ENCODE measurements at regions not wholly inside any gene's neighbourhood (a gene's known extent, or its start where the extent isn't known, plus 50 kb on each side); places are given as distances from the start of the nearest gene placed in this dataset.

GRCh38 chr6:137342607-137343190, 123.5 kb upstream of the IFNGR1 start:
- TF ChIP-seq CTCF (IDR thresholded peaks at IDR 0.05) (no peak), POLR2A (IDR thresholded peaks at IDR 0.05) (no peak)

Measured in body of pancreas (tissue), 4 donors.